ENCODE measurements at regions not wholly inside any gene's neighbourhood (a gene's known extent, or its start where the extent isn't known, plus 50 kb on each side); places are given as distances from the start of the nearest gene placed in this dataset.

DNA sequence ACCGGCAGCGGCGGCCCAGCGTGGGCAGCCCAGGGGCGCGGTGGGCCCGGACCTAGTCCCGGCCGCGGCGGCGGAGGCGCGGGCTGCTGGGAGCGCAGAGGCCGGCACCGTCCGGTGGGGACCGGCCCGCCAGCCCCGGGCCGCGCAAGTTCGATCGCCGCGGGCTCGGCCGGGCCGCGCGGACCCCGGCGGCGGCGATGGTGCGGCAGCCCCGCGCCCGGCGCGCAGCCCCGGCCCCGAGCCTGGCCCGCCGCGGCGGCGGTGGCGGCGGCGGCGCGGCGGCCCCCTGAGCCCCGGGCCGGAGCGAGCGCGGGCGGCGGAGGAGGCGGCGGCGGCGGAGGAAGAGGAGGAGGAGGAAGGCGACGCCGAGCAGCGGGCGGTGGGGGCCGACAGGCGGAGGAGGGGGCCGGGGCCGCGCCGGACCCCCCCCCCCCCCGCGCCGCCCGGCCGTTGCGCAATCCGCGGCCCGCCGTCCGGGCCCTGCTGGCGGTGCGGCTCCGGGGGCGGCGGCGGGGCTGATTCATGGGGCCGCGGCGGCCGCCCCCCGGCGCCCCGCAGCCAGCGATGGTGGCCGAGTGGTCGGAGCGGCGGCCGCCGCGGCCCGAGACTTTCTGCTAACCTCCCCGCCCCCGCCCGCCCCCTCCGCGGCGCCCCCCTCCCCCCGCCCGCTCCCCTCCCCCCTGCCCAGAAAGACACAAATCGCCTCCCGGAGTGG is 1251.9 kb downstream of the BRD1 start:
- Histone ChIP-seq H3K27ac (ENCODE audit: low read length) (no peak overlapping the region), H3K4me1 (ENCODE audit: control insufficient read depth in 1 of 2, insufficient read depth in 2 of 2, low read length in 2 of 2) (peaks cover 0 to 28% of the 10 kb centered on the region in 2 donors), H3K27me3 (ENCODE audit: low read depth, low read length) (peaks cover 6% of the 10 kb centered on the region), H3K4me3 (ENCODE audit: low read depth in 1 of 2, low read length in 2 of 2) (peak overlapping the region in 1 of 2 donors; percentile 44), H3K36me3 (ENCODE audit: control insufficient read depth in 1 of 2, insufficient read depth in 2 of 2, low read length in 2 of 2) (no peaks in the 10 kb centered on the region), H3K9me3 (ENCODE audit: control insufficient read depth in 1 of 2, low read length in 2 of 2) (peaks cover 0 to 8% of the 10 kb centered on the region in 2 donors)

DNA sequence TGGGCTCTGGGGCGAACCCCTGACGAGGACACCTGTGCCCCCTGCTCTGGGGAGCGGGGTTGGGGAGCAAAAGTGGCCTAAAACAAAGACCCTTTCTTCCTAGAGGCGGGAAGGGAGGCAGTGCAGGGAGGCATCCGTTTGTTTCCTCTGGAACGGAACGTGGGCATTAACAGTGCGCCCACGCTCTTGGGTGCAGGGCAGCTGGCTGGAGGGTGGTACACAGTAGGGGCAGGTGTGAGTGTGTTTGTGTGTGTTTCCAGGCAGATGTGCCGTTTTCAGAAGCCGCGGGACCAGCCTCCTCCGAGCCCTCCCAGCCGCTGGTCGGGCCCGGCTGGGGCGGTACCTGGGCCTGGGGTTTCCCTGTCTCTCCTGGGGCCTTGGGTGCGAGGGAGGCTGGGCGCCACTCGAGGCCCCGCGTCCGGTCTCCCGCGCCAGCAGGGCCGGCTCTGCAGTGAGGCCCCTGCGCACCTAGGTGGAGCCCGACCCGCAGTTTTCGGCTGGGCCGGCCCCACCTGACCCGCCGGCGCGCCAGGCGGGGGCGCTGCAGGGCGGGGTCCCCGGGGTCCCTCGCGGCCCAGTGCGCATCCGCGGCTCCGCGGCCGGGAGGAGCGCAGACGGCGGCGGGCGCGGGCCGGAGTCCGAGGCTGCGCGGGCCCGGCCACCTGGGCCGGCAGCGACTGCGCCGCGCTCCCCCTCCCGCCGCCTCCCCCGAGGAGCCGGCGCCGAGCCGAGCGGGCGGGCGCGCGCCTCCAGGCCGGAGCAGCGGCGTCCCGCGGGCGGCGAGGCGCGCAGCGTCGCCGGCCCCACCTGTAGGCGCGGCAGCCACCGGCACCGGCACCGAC is 1252.7 kb downstream of the BRD1 start:
- H3K27me3 ChIP-seq (ENCODE audit: low read depth, low read length), result peaks cover 6% of the 10 kb centered on the region
- H3K36me3 ChIP-seq (ENCODE audit: control insufficient read depth in 1 of 2, insufficient read depth in 2 of 2, low read length in 2 of 2), result no peaks in the 10 kb centered on the region
- H3K4me1 ChIP-seq (ENCODE audit: control insufficient read depth in 1 of 2, insufficient read depth in 2 of 2, low read length in 2 of 2), result peaks cover 0 to 28% of the 10 kb centered on the region in 2 donors
- H3K27ac ChIP-seq (ENCODE audit: low read length), result no peak overlapping the region
- no peak overlapping the region for H3K4me3 ChIP-seq (ENCODE audit: low read depth in 1 of 2, low read length in 2 of 2)
- H3K9me3 ChIP-seq (ENCODE audit: control insufficient read depth in 1 of 2, low read length in 2 of 2), result peaks cover 0 to 13% of the 10 kb centered on the region in 2 donors

DNA sequence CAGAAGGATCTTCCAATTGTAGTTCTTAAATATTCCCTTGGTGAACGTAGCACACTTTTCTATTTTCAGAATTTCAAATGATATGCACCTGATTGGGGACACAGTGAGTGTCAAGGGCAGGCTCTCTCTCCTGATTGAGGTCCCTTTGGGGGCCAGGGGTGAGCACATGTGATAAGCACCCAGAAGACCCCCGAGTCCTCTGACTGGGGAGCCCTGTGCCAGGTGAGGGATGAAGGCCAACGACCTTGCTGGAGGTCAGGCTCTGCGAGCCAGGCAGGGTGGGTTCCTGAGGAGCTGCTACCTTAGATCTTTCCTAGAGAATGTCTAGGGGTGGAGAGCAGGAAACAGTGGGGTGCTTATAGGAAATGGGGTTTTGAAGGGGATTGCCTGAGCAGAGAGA is 1253.9 kb downstream of the BRD1 start:
- no peak overlapping the region for H3K27ac ChIP-seq (ENCODE audit: low read length)
- peaks cover 0 to 13% of the 10 kb centered on the region in 2 donors for H3K9me3 ChIP-seq (ENCODE audit: control insufficient read depth in 1 of 2, low read length in 2 of 2)
- H3K36me3 ChIP-seq (ENCODE audit: control insufficient read depth in 1 of 2, insufficient read depth in 2 of 2, low read length in 2 of 2), result no peaks in the 10 kb centered on the region
- H3K4me3 ChIP-seq (ENCODE audit: low read depth in 1 of 2, low read length in 2 of 2), result no peak overlapping the region
- peaks cover 0 to 19% of the 10 kb centered on the region in 2 donors for H3K4me1 ChIP-seq (ENCODE audit: control insufficient read depth in 1 of 2, insufficient read depth in 2 of 2, low read length in 2 of 2)
- H3K27me3 ChIP-seq (ENCODE audit: low read depth, low read length), result peaks cover 6% of the 10 kb centered on the region

DNA sequence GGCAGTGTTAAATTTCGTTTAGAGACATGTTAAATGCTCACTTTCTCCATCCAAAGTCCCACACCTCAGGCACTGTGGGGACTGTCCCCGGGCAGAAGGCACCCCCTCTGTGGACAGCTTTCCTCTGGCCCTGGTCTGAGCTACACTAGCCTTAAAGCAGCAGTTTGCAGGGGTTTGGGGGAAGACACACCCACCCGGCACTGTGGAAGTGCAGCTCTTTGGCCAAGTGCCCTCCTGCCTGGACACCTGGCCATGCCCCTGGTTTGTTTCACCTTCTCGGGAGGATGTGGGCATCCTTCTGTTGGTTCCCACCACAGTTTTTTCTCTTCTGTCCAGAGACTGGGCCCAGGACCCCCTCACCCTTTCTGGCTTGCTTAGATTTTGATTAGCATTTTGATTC is 1254.7 kb downstream of the BRD1 start:
- Histone ChIP-seq H3K27me3 (ENCODE audit: low read depth, low read length) (peaks cover 6% of the 10 kb centered on the region), H3K9me3 (ENCODE audit: control insufficient read depth in 1 of 2, low read length in 2 of 2) (peaks cover 0 to 13% of the 10 kb centered on the region in 2 donors), H3K27ac (ENCODE audit: low read length) (no peak overlapping the region), H3K4me1 (ENCODE audit: control insufficient read depth in 1 of 2, insufficient read depth in 2 of 2, low read length in 2 of 2) (peaks cover 0 to 17% of the 10 kb centered on the region in 2 donors), H3K4me3 (ENCODE audit: low read depth in 1 of 2, low read length in 2 of 2) (no peak overlapping the region), H3K36me3 (ENCODE audit: control insufficient read depth in 1 of 2, insufficient read depth in 2 of 2, low read length in 2 of 2) (no peaks in the 10 kb centered on the region)

DNA sequence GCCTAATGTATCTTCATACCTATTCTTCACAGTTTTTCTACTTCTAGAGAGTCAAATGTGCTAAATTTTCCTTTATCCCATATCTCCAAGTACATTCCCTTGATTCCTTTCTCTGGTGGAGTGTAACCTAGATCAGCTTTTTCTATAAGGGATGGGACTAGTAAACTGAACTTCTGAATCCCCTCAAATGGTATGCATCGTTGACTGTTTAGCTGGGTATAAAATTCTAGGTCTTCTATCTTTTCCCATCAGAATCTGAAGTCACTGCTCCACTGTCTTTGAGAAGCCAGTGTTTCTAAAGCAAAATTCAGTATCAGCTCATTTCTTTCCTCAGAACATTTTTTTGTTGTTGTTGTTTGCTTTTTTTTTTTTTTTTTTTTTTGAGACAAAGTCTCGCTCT is 1256.8 kb downstream of the BRD1 start:
- H3K9me3 ChIP-seq (ENCODE audit: control insufficient read depth in 1 of 2, low read length in 2 of 2), result peaks cover 0 to 13% of the 10 kb centered on the region in 2 donors
- no peak overlapping the region for H3K27ac ChIP-seq (ENCODE audit: low read length)
- no peaks in the 10 kb centered on the region for H3K36me3 ChIP-seq (ENCODE audit: control insufficient read depth in 1 of 2, insufficient read depth in 2 of 2, low read length in 2 of 2)
- no peaks in the 10 kb centered on the region for H3K4me1 ChIP-seq (ENCODE audit: control insufficient read depth in 1 of 2, insufficient read depth in 2 of 2, low read length in 2 of 2)
- no peak overlapping the region for H3K4me3 ChIP-seq (ENCODE audit: low read depth in 1 of 2, low read length in 2 of 2)
- peaks cover 6% of the 10 kb centered on the region for H3K27me3 ChIP-seq (ENCODE audit: low read depth, low read length)

DNA sequence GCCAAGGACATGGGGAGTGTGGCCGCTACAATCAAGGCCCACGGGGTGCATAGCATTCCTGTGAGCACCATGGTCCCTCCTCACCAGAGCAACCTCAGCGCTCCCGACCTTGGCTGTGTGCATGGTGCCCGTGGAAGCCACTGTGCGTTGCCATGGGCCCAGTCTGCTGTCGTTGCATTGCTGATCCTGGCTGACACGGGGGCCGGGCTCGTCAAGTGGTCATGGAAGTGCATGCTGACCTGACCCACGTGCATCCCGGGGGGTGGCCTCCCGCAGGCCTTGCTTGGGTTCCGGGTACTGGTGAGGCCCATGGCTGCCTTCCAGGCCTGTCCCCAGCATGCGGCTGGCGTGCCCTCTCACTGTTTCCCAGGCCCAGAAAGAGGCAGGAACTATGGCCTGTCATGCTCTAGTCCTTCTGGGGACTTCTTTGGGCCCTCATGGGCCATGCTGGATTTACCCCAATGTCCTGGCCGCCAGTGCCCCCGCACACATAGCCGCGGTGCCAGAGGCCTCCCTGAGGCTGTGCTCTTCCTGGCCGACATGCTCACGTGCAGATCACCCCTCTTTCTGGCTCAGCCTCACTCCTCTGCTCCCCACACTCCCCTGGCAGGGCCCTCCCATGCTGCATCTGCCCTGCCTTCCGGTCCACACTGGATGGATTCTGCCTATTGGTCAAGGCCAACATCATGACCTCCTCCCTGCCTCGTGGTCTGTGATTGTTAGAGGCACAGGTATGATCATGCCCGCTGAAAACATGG is 1258.0 kb downstream of the BRD1 start:
- Histone ChIP-seq H3K4me1 (ENCODE audit: control insufficient read depth in 1 of 2, insufficient read depth in 2 of 2, low read length in 2 of 2) (no peaks in the 10 kb centered on the region), H3K36me3 (ENCODE audit: control insufficient read depth in 1 of 2, insufficient read depth in 2 of 2, low read length in 2 of 2) (no peaks in the 10 kb centered on the region), H3K4me3 (ENCODE audit: low read depth in 1 of 2, low read length in 2 of 2) (no peak overlapping the region), H3K27ac (ENCODE audit: low read length) (no peak overlapping the region), H3K9me3 (ENCODE audit: control insufficient read depth in 1 of 2, low read length in 2 of 2) (peaks cover 0 to 13% of the 10 kb centered on the region in 2 donors), H3K27me3 (ENCODE audit: low read depth, low read length) (peaks cover 4% of the 10 kb centered on the region)

DNA sequence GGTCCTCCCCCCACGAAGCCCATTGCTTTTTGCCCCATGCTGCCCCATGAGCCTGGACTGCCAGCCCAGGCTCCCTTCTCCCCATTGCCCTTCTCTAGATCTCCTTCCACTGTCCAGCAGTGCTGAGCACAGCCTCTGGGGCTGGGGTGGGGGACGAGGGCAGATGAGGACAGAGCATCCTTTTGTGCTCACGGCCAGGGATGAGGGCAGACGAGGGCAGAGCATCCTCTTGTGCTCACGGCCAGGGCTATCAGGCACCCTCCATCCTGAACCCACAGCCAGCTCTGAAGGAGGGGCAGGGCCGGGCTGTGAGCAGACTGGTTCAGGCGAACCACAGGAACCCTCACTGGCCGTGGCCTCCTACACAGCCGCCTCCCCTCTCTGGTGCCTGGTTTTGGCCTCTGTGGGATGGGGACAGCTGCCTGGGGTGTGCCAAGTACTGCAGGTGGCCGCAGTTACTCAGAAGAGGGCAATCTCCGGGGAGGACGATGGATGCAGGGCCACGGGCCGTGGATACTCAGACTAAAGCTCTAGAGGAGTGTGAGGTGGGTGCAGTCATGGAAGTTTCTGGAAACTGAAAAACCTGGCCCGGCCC is 1258.8 kb downstream of the BRD1 start:
- no peaks in the 10 kb centered on the region for H3K36me3 ChIP-seq (ENCODE audit: control insufficient read depth in 1 of 2, insufficient read depth in 2 of 2, low read length in 2 of 2)
- no peaks in the 10 kb centered on the region for H3K4me1 ChIP-seq (ENCODE audit: control insufficient read depth in 1 of 2, insufficient read depth in 2 of 2, low read length in 2 of 2)
- no peaks in the 10 kb centered on the region for H3K27me3 ChIP-seq (ENCODE audit: low read depth, low read length)
- no peak overlapping the region for H3K27ac ChIP-seq (ENCODE audit: low read length)
- H3K4me3 ChIP-seq (ENCODE audit: low read depth in 1 of 2, low read length in 2 of 2), result no peak overlapping the region
- peaks cover 0 to 13% of the 10 kb centered on the region in 2 donors for H3K9me3 ChIP-seq (ENCODE audit: control insufficient read depth in 1 of 2, low read length in 2 of 2)

DNA sequence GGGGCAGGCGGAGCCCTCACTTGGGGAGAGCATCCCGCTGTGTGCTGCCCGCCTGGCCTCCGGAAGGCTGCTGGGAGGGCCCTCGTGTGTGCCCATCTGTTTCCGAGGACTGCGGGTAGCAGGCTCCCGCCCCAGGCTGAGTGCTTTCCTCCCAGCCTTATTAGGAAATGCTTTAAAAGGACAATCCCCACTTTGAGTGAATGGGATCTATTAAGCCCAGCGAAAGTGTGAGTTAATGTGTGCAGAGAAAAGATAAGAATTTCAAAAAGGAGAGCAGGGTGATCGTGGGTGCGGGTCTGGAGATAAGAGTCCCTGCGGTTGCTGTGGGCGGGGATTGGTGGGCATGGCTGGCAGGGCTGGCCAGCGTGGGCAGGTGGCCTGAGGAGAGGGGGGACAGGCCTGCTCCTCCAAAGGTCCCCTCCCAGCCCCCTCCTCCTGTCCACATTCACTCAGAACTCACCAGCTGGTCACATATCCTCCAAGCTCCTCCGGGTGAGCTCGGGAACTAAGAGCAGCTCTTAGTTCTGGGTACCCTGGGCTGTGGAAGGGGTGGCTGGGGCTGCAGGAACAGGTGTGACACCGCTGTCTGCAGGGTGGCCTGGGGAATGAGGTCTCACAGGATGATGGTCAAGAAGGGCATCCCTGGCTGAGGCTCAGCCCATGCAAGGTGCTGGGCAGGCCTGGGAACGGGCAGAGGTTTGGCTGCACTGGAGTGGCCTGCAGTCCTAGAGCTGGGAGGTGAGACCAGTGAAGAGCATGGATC is 1260.3 kb downstream of the BRD1 start:
- Histone ChIP-seq H3K36me3 (ENCODE audit: control insufficient read depth in 1 of 2, insufficient read depth in 2 of 2, low read length in 2 of 2) (no peaks in the 10 kb centered on the region), H3K27ac (ENCODE audit: low read length) (no peak overlapping the region), H3K27me3 (ENCODE audit: low read depth, low read length) (no peaks in the 10 kb centered on the region), H3K4me1 (ENCODE audit: control insufficient read depth in 1 of 2, insufficient read depth in 2 of 2, low read length in 2 of 2) (no peaks in the 10 kb centered on the region), H3K9me3 (ENCODE audit: control insufficient read depth in 1 of 2, low read length in 2 of 2) (peaks cover 0 to 13% of the 10 kb centered on the region in 2 donors), H3K4me3 (ENCODE audit: low read depth in 1 of 2, low read length in 2 of 2) (no peak overlapping the region)

DNA sequence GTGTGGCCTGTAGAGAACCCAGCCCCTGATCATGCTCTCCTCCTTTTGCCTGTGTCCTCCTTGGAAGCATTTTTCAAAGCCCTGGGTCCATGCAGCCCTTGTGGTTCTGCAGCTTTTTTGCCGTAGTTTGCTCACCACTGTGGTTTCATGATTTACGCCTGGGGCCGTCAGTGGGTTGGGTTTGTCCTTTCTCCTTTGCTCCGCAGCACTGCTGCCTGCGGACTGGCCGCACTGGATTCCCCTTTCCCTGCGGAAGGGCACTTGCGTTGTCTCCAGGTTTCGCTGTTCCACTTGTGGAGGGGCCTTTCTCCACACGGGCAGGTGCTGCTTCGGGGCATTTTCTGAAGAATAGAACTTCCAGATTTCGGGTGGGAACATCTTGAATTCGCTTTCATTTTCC is 1260.9 kb downstream of the BRD1 start:
- Histone ChIP-seq H3K27me3 (ENCODE audit: low read depth, low read length) (no peaks in the 10 kb centered on the region), H3K36me3 (ENCODE audit: control insufficient read depth in 1 of 2, insufficient read depth in 2 of 2, low read length in 2 of 2) (no peaks in the 10 kb centered on the region), H3K4me1 (ENCODE audit: control insufficient read depth in 1 of 2, insufficient read depth in 2 of 2, low read length in 2 of 2) (no peaks in the 10 kb centered on the region), H3K27ac (ENCODE audit: low read length) (no peak overlapping the region), H3K9me3 (ENCODE audit: control insufficient read depth in 1 of 2, low read length in 2 of 2) (peaks cover 0 to 12% of the 10 kb centered on the region in 2 donors), H3K4me3 (ENCODE audit: low read depth in 1 of 2, low read length in 2 of 2) (no peak overlapping the region)

DNA sequence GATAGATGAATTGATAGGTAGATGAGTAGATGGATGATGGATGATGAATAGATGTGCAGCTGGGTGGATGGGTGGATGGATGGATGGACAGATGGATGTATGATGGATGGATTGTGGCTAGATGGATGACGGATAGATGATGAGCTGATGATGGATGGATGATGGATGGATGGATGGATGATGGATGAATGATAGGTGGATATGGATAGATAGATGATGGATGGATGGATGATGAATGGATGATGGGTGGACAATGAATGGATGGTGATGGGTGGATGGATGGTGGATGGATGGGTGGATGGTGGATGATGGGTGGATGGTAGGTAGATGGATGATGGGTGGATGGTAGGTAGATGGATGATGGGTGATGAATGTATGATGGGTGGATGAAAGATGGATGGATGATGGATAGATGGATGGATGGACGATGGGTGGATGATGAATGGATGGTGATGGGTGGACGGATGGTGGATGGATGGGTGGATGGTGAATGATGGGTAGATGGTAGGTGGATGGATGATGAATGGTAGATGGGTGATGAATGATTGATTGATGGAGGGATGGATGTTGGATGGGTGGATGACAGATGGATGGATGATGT is 1261.7 kb downstream of the BRD1 start:
- Histone ChIP-seq H3K36me3 (ENCODE audit: control insufficient read depth in 1 of 2, insufficient read depth in 2 of 2, low read length in 2 of 2) (no peaks in the 10 kb centered on the region), H3K27me3 (ENCODE audit: low read depth, low read length) (no peaks in the 10 kb centered on the region), H3K27ac (ENCODE audit: low read length) (no peak overlapping the region), H3K4me3 (ENCODE audit: low read depth in 1 of 2, low read length in 2 of 2) (no peak overlapping the region), H3K4me1 (ENCODE audit: control insufficient read depth in 1 of 2, insufficient read depth in 2 of 2, low read length in 2 of 2) (no peaks in the 10 kb centered on the region), H3K9me3 (ENCODE audit: control insufficient read depth in 1 of 2, low read length in 2 of 2) (peaks cover 0 to 8% of the 10 kb centered on the region in 2 donors)

Data from muscle layer of duodenum (tissue), 2 donors.